ENCODE measurements at regions not wholly inside any gene's neighbourhood (a gene's known extent, or its start where the extent isn't known, plus 50 kb on each side); places are given as distances from the start of the nearest gene placed in this dataset.

GRCh38 chr2:47277187-47277586, 91.9 kb upstream of the EPCAM start:
- TF ChIP-seq CTCF (IDR thresholded peaks at IDR 0.05; ENCODE audit: low read depth, low read length, missing input control) (no peak), HNF4A (conservative IDR thresholded peaks at IDR 0.05) (no peak), EGR1 (IDR thresholded peaks at IDR 0.05; ENCODE audit: low read depth in 2 of 2) (no peak)
